ENCODE measurements at regions not wholly inside any gene's neighbourhood (a gene's known extent, or its start where the extent isn't known, plus 50 kb on each side); places are given as distances from the start of the nearest gene placed in this dataset.

GRCh38 chr10:3877211-3878000 lies 92.4 kb upstream of the KLF6 start:
- TF ChIP-seq, protein P1, sequence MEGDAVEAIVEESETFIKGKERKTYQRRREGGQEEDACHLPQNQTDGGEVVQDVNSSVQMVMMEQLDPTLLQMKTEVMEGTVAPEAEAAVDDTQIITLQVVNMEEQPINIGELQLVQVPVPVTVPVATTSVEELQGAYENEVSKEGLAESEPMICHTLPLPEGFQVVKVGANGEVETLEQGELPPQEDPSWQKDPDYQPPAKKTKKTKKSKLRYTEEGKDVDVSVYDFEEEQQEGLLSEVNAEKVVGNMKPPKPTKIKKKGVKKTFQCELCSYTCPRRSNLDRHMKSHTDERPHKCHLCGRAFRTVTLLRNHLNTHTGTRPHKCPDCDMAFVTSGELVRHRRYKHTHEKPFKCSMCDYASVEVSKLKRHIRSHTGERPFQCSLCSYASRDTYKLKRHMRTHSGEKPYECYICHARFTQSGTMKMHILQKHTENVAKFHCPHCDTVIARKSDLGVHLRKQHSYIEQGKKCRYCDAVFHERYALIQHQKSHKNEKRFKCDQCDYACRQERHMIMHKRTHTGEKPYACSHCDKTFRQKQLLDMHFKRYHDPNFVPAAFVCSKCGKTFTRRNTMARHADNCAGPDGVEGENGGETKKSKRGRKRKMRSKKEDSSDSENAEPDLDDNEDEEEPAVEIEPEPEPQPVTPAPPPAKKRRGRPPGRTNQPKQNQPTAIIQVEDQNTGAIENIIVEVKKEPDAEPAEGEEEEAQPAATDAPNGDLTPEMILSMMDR (IDR thresholded peaks at IDR 0.05; ENCODE audit: poor library complexity) = no peak
- no peak for TF ChIP-seq EZH2 (IDR thresholded peaks at IDR 0.05; ENCODE audit: borderline replicate concordance)
